ENCODE measurements at regions not wholly inside any gene's neighbourhood (a gene's known extent, or its start where the extent isn't known, plus 50 kb on each side); places are given as distances from the start of the nearest gene placed in this dataset.

DNA sequence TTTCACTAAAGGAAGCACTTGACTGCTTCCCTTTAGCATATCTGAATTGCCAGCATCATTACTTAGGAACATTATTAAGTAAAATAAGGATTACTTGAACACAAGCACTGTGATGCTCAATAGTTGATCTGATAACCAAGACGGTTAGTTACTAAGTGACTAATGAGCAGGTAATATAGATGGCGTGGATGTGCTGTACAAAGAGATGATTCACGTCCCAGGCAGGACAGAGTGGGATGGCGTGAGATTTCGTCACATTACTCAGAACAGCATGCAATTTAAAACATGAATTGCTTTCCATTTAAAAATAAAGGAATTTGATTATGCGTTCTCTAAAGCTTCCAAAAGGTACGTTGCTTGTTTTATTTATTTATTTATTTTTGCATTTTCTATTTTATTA lies 240.0 kb upstream of the ARHGEF26 start:
- H3K4me1 ChIP-seq (ENCODE audit: control insufficient read depth in 1 of 2, insufficient read depth in 2 of 2, low read length in 2 of 2) = no peaks in the 10 kb centered on the region
- TF ChIP-seq MAX (IDR thresholded peaks at IDR 0.05) (no peak), EZH2 (IDR thresholded peaks at IDR 0.05) (no peak), RAD21 (IDR thresholded peaks at IDR 0.05; ENCODE audit: low read depth) (no peak), SIN3A (IDR thresholded peaks at IDR 0.05; ENCODE audit: low read depth) (no peak), ELF1 (IDR thresholded peaks at IDR 0.05; ENCODE audit: borderline replicate concordance, low read depth) (no peak), EGR1 (IDR thresholded peaks at IDR 0.05; ENCODE audit: low read depth) (no peak)
- TF ChIP-seq, protein P1, sequence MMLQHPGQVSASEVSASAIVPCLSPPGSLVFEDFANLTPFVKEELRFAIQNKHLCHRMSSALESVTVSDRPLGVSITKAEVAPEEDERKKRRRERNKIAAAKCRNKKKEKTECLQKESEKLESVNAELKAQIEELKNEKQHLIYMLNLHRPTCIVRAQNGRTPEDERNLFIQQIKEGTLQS (IDR thresholded peaks at IDR 0.05) = no peak
- H3K27me3 ChIP-seq (ENCODE audit: insufficient read depth, low read length) = no peaks in the 10 kb centered on the region
- intact Hi-C loops (cut with micrococcal nuclease) = no loop called here
- POLR2A ChIA-PET = no interaction called here
- H4K20me1 ChIP-seq (ENCODE audit: insufficient read depth) = no peaks in the 10 kb centered on the region
- RAD21 ChIA-PET (ENCODE audit: low non-redundant PET in 1 of 2, low total read pairs in 2 of 2, uncharacterized antibody in 2 of 2, unreplicated experiment in 2 of 2) = no interaction called here
- ATAC-seq (no peak), DNase-seq (ENCODE audit: low read depth, low spot score) (no peak)
- no peak overlapping the region for H3K9ac ChIP-seq (ENCODE audit: low read length)
- H3K9me2 ChIP-seq (ENCODE audit: insufficient read depth) = no peaks in the 10 kb centered on the region; the same call in 1 of the 2 replicates
- H3K79me2 ChIP-seq (ENCODE audit: insufficient read depth, low read length) = no peaks in the 10 kb centered on the region
- H3K27ac ChIP-seq (ENCODE audit: low read depth, low read length) = no peak overlapping the region
- H3K36me3 ChIP-seq (ENCODE audit: control insufficient read depth in 1 of 2, insufficient read depth in 2 of 2, low read length in 2 of 2) = no peaks in the 10 kb centered on the region
- CTCF ChIA-PET = no interaction called here
- H2AFZ ChIP-seq (ENCODE audit: low read depth, low read length, poor library complexity, severe bottlenecking) = no peak overlapping the region
- no peaks in the 10 kb centered on the region for H3K9me3 ChIP-seq (ENCODE audit: control insufficient read depth in 1 of 2, insufficient read depth in 1 of 2, low read depth in 1 of 2, low read length in 2 of 2)
- no peak overlapping the region for H3K4me3 ChIP-seq (replicated peaks in 1 of 2; ENCODE audit: low read depth in 1 of 2, low read length in 2 of 2)
- H3K4me2 ChIP-seq (ENCODE audit: low read length) = no peak overlapping the region
- BruUV-seq (replicated peaks) = no TSS peak

DNA sequence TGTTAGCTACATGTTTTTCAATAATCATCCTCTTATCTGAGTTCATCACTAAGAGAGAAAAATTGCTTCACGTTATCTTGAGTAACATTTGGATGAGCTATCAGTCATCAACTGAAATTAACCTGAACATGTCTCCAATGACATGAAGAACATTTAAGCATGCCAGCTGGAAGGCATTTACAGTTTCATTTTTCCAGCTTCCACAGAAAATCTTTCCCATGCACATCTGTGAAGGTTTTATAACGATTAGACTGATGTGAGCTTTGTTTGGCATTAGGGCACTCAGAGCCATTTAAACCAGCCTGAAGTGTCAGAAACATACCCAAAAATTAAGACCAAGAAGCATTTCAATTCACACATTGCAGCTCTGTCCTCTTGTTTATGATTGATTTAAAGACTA lies 235.8 kb upstream of the ARHGEF26 start:
- Histone ChIP-seq H3K9ac (ENCODE audit: low read length) (no peak overlapping the region), H3K9me2 (ENCODE audit: insufficient read depth) (no peaks in the 10 kb centered on the region), H3K27ac (ENCODE audit: low read depth, low read length) (no peak overlapping the region), H3K27me3 (ENCODE audit: insufficient read depth, low read length) (no peaks in the 10 kb centered on the region), H3K4me1 (ENCODE audit: control insufficient read depth in 1 of 2, insufficient read depth in 2 of 2, low read length in 2 of 2) (no peaks in the 10 kb centered on the region), H2AFZ (ENCODE audit: low read depth, low read length, poor library complexity, severe bottlenecking) (no peak overlapping the region), H3K36me3 (ENCODE audit: control insufficient read depth in 1 of 2, insufficient read depth in 2 of 2, low read length in 2 of 2) (no peaks in the 10 kb centered on the region), H3K4me3 (replicated peaks in 1 of 2; ENCODE audit: low read depth in 1 of 2, low read length in 2 of 2) (no peak overlapping the region), H3K79me2 (ENCODE audit: insufficient read depth, low read length) (no peaks in the 10 kb centered on the region), H3K4me2 (ENCODE audit: low read length) (no peak overlapping the region), H3K9me3 (ENCODE audit: control insufficient read depth in 1 of 2, insufficient read depth in 1 of 2, low read depth in 1 of 2, low read length in 2 of 2) (no peaks in the 10 kb centered on the region), H4K20me1 (ENCODE audit: insufficient read depth) (no peaks in the 10 kb centered on the region)
- POLR2A ChIA-PET = no interaction called here
- RAD21 ChIA-PET (ENCODE audit: low non-redundant PET in 1 of 2, low total read pairs in 2 of 2, uncharacterized antibody in 2 of 2, unreplicated experiment in 2 of 2) = no interaction called here
- CTCF ChIA-PET = no interaction called here
- intact Hi-C loops (cut with micrococcal nuclease) = no loop called here
- BruUV-seq (replicated peaks) = no TSS peak
- TF ChIP-seq RAD21 (IDR thresholded peaks at IDR 0.05; ENCODE audit: low read depth) = no peak
- TF ChIP-seq SIN3A (IDR thresholded peaks at IDR 0.05; ENCODE audit: low read depth) = no peak
- TF ChIP-seq SRF (IDR thresholded peaks at IDR 0.05; ENCODE audit: low read depth) = no peak
- TF ChIP-seq YY1 (IDR thresholded peaks at IDR 0.05; ENCODE audit: extremely low read depth, insufficient replicate concordance, low read depth, low read length) = no peak
- TF ChIP-seq CBX3 (IDR thresholded peaks at IDR 0.05; ENCODE audit: low read depth) = no peak
- TF ChIP-seq POLR2AphosphoS5 (IDR thresholded peaks at IDR 0.05; ENCODE audit: low read depth, low read length) = no peak
- no peak for TF ChIP-seq JUND (IDR thresholded peaks at IDR 0.05)
- no peak for DNase-seq (ENCODE audit: low read depth, low spot score)
- no peak for ATAC-seq

Data from HCT116 (cell line).